NCI-H1092 treated with DMSO at 0.1 percent for 48 hours (cell line): ENCODE measurements at regions not wholly inside any gene's neighbourhood (a gene's known extent, or its start where the extent isn't known, plus 50 kb on each side); places are given as distances from the start of the nearest gene placed in this dataset.
"Not testable (repeated sequence)": the region's sequence is repeated elsewhere in the genome, so short reads cannot be mapped to it uniquely, and the experiment has no call there.

Experiments used
- DNase-seq: peaks from one replicate; lab custom pipeline; 2025; lab: John Stamatoyannopoulos, UW

- DNase-seq: no peak
Measured at GRCh38 chr17:37859451-37859850, 64.8 kb upstream of the TBC1D3K start.

DNA sequence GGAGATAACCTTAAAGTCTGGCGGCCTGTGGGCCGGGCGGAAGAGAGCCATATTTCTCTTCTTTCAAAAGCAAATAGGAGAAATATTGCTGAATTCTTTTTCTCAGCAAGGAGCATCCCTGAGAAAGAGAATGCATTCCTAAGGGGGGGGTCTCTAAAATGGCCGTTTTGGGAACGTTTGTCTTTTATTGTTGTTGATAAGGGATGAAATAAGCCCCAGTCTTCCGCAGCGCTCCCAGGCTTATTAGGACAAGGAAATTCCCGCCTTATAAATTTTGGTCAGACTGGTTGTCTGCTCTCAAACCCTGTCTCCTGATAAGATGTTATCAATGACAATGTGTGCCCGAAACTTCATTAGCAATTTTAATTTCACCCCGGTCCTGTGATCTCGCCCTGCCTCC, 65.8 kb upstream of the TBC1D3K start:
- DNase-seq: not testable (repeated sequence)

- no peak for DNase-seq
Measured at GRCh38 chr17:37856245-37856644, 68.0 kb upstream of the TBC1D3K start.

GRCh38 chr17:37849617-37849972, 74.6 kb upstream of the TBC1D3K start:
- no peak for DNase-seq

DNA sequence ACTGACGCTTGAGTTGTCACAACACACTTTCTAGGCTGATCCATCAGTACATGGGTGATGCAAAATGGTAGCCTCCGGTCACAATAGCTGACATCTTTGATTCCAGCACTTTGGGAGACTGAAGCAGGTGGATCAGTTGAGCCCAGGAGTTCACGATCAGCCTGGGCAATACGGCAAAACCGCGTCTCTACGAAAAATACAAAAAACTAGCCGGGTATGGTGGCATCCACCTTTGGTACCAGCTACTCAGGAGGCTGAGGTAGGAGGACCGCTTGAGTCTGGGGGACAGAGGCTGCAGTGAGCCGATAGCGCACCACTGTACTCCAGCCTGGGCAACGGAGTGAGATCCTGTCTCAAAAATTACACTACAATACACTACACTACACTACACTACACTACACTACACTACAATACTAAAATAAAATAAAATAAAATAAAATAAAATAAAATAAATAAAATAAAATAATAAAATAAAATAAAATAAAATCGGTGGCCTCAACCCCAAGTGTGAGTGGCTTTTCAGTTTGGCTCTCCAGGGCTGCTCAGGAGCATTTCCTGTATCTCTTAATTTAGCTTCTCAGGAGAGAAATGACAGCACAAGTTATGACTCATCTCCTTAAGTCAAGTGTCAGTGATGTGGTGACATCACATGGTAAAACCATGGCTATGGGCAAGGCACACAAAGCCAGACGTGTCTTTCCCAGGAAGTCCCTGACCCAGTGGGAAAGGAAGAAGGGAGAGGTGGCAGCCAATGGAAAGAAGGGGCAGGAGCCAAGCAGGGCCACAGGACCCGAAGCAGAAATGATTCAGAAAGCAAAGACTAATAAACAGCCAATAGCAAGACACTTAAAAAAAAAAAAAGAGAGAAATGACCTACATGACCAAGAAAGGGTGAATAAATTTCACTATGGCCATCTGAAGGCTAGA, 75.3 kb upstream of the TBC1D3K start:
- DNase-seq: no peak

- DNase-seq: no peak
Measured at GRCh38 chr17:37847811-37848331, 76.3 kb upstream of the TBC1D3K start.

DNA sequence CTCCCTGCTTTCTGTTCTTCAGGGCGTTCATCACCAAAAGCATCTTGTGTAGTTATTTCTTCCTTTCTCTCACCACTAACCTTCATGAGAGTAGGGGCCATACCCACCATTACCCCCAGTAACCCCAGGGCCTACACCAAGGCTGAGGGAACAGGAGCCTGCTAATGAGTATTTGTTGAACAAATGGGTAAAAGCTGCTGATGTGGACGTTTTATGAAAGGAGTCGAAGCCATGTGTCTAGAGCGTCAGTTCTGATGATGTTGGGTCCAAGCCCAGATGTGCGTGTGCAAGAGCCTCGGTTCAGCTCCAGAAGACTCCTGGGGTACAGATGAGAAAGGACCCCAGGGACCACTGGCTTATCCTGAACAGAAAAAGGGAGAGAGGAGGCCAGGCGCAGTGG, 77.1 kb upstream of the TBC1D3K start:
- no peak for DNase-seq

- DNase-seq: no peak
Measured at GRCh38 chr17:37844977-37845293, 79.3 kb upstream of the TBC1D3K start.

DNA sequence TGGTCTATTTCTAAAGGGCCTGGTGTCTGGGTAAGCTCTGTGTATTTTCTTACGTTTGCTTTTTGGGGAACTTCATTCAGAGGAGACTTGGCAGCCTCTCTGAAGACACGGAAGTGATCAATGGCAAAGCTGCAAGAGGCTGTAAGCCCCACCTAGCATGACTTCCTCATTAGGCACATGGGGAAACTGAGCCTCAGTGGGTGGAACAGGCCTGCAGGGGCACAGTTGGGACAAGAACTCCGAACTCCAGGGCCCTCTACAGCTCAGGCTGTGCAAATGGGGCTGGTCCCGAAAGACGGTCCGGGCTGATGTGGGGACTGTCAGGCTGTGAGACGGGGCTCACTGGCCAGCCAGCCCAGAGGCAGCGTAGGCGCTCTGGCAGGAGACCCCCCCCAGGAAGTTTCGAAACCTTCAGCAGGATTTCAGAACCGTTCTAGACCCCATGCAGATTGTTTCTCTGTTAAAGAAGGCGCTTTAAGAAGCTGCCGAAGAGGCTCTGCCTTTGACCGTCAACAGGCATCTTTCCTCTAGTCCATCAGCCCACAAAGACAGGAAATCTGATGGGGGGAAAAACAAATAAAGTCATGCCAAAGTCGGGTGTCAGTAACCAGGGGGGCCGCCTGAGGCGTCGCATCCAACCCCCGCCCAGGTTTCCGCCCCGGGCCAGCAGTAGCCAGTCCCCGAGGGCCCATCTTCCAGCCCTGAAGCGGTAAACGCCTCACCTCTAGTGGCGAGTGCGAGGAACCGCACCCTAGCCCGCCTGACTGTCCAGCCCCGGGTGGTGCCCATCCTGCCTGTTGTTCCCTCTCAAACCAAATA, 79.8 kb upstream of the TBC1D3K start:
- DNase-seq: no peak

DNA sequence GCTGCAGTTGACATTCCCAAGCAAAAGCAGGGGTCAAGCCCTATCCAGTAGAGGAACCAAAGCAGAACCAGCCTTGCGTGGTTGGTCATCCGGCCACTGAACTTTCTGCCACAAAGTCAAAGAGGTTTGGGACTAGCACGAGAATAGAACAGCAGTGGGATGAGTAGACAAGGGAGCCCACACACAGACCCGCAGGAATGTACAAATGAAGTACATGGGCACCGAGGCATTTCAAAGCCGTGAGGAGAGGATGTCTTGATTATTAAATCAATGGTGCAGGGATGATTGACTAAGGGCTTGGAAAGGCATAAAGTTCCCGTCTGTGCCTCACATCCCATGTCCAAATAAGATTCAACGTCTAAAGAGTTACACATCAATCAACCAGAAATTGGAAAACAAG, 81.8 kb upstream of the TBC1D3K start:
- no peak for DNase-seq

DNA sequence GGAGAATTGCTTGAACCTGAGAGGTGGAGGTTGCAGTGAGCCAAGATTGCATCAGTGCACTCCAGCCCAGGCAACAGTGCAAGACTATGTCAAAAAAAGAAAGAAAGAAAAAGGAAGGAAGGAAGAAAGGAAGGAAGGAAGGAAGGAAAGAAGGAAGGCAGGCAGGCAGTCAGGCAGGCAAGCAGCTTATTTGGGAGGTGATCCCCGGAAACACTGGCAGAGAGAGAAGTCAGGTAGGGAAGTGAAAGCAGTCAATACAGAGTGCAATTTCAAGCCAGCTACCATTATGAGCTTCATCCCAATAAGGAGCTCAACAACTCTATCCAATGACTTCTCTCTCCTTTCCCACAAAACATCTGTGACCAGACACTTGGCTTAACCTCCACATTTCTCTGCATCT, 83.0 kb upstream of the TBC1D3K start:
- no peak for DNase-seq

- DNase-seq: no peak
Measured at GRCh38 chr17:37840576-37840975, 83.6 kb upstream of the TBC1D3K start.

GRCh38 chr17:37839196-37839978, 84.8 kb upstream of the TBC1D3K start:
- DNase-seq: no peak

GRCh38 chr17:37838276-37838675, 85.9 kb upstream of the TBC1D3K start:
- DNase-seq: no peak

DNA sequence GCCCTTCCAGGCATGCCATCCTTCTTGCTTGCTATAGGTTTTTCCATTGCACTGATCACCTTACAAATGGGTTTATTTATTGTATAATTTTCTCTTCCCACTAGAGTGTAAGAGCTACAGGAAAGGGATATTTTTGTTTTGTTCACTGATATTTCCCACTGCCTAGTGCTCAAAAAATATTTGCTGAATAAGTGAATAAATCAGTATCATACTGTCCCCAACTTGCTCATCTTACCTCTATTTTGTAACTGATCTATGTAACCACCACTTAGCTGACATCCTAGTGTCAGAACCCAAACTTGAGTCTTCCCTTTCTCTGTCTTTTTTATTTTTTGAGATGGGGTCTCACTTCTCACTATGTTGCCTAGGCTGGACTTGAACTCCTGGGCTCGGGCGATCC, 87.6 kb upstream of the TBC1D3K start:
- DNase-seq: no peak

DNA sequence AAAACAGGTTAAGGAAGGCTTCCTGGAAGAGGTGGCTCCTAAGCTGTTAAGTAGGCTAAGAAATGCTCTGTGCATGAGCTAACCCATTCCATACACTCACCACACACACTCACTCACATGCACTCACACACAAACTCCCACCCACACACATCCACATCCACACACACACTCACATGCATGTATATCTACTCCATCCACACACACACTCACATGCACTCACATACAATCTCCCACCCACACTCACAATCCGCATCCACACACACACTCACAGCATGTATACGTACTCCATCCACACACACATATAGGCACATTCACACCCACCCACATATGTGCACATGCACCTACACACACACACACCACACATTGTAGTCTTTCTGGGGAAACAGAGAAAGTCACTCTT, 89.3 kb upstream of the HNF1B start:
- DNase-seq: no peak

DNA sequence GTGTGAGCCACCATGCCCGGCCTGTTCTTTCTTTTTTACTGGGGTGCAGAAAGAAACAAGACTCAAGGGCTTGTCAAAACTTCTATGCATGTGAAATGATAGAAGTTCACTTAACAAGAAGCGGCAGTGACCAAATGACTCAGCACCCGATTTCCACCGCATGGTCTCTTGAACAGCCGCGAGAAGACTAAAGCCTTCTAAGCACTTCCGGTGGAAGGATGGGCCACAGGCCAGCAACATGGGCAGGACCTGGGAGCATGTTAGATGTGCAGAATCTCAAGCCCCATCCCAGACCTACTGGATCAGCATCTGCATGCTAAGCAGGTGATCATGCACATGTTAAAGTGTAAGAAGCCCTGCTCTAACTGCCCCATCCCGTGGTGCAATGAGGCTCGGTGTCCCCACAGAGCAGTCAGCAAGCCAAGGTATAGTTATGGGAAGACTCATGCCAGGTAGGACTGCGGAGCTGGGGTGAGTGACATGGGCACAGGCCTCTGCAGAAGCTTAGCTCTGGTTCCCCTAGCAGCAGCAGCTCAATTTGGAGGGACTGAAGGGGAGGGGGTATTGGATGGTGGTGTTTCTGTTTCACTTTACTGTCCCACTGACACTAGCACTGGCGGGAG, 88.5 kb upstream of the HNF1B start:
- no peak for DNase-seq

GRCh38 chr17:37831986-37832385, 87.1 kb upstream of the HNF1B start:
- DNase-seq: no peak

- DNase-seq: no peak
Measured at GRCh38 chr17:37831492-37831891, 86.6 kb upstream of the HNF1B start.

GRCh38 chr17:37830151-37830993, 85.5 kb upstream of the HNF1B start:
- peak; percentile 4 for DNase-seq

- DNase-seq: no peak
Measured at GRCh38 chr17:37829592-37830123, 84.8 kb upstream of the HNF1B start.
